ENCODE measurements at regions not wholly inside any gene's neighbourhood (a gene's known extent, or its start where the extent isn't known, plus 50 kb on each side); places are given as distances from the start of the nearest gene placed in this dataset.

- Histone ChIP-seq H3K4me2 (ENCODE audit: extremely low read depth, insufficient read depth, low read length) (no peak overlapping the region), H3K36me3 (ENCODE audit: control insufficient read depth, insufficient read depth, low read length) (no peaks in the 10 kb centered on the region), H3K9me3 (ENCODE audit: control insufficient read depth, insufficient read depth, low read depth, low read length) (no peaks in the 10 kb centered on the region), H3K9ac (ENCODE audit: insufficient read depth, low read length) (no peak overlapping the region), H4K20me1 (ENCODE audit: control insufficient read depth, extremely low read depth, insufficient read depth, low read length) (no peaks in the 10 kb centered on the region), H3K27me3 (ENCODE audit: control insufficient read depth, insufficient read depth, low read length) (peaks cover under 1% of the 10 kb centered on the region), H2AFZ (ENCODE audit: low read length) (no peak overlapping the region), H3K27ac (ENCODE audit: insufficient read depth, low read length) (no peak overlapping the region), H3K4me3 (replicated peaks in 1 of 4; ENCODE audit: control extremely low read depth in 1 of 4, insufficient read depth in 1 of 4, low read depth in 3 of 4, low read length in 4 of 4) (no peak overlapping the region), H3K4me1 (ENCODE audit: control insufficient read depth, extremely low read depth, insufficient read depth, low read length) (no peaks in the 10 kb centered on the region), H3K79me2 (ENCODE audit: control insufficient read depth, insufficient read depth, low read length) (no peaks in the 10 kb centered on the region)
- DNase-seq (ENCODE audit: low read depth in 2 of 2): no peak
- no peak for TF ChIP-seq CTCF (conservative IDR thresholded peaks at IDR 0.05 in 1 of 2, IDR thresholded peaks at IDR 0.05 in 1 of 2; ENCODE audit: low read depth in 1 of 2, low read length in 2 of 2)
- TF ChIP-seq EZH2 (IDR thresholded peaks at IDR 0.05; ENCODE audit: low read length, missing control alignments): no peak
Measured at GRCh38 chr19:31173991-31174390, 175.2 kb downstream of the TSHZ3 start.

- Histone ChIP-seq H2AFZ (ENCODE audit: low read length) (no peak overlapping the region), H3K4me1 (ENCODE audit: control insufficient read depth, extremely low read depth, insufficient read depth, low read length) (no peaks in the 10 kb centered on the region), H3K27me3 (ENCODE audit: control insufficient read depth, insufficient read depth, low read length) (no peaks in the 10 kb centered on the region), H3K36me3 (ENCODE audit: control insufficient read depth, insufficient read depth, low read length) (no peaks in the 10 kb centered on the region), H3K9me3 (ENCODE audit: control insufficient read depth, insufficient read depth, low read depth, low read length) (no peaks in the 10 kb centered on the region), H3K79me2 (ENCODE audit: control insufficient read depth, insufficient read depth, low read length) (no peaks in the 10 kb centered on the region), H3K9ac (ENCODE audit: insufficient read depth, low read length) (no peak overlapping the region), H4K20me1 (ENCODE audit: control insufficient read depth, extremely low read depth, insufficient read depth, low read length) (no peaks in the 10 kb centered on the region), H3K4me2 (ENCODE audit: extremely low read depth, insufficient read depth, low read length) (no peak overlapping the region), H3K4me3 (replicated peaks in 1 of 4; ENCODE audit: control extremely low read depth in 1 of 4, insufficient read depth in 1 of 4, low read depth in 3 of 4, low read length in 4 of 4) (no peak overlapping the region), H3K27ac (ENCODE audit: insufficient read depth, low read length) (no peak overlapping the region)
- TF ChIP-seq CTCF (conservative IDR thresholded peaks at IDR 0.05 in 1 of 2, IDR thresholded peaks at IDR 0.05 in 1 of 2; ENCODE audit: low read depth in 1 of 2, low read length in 2 of 2): no peak
- no peak for TF ChIP-seq EZH2 (IDR thresholded peaks at IDR 0.05; ENCODE audit: low read length, missing control alignments)
- DNase-seq (ENCODE audit: low read depth in 2 of 2): no peak
Measured at GRCh38 chr19:31171936-31172335, 177.3 kb downstream of the TSHZ3 start.

- Histone ChIP-seq H3K79me2 (ENCODE audit: control insufficient read depth, insufficient read depth, low read length) (no peaks in the 10 kb centered on the region), H3K4me1 (ENCODE audit: control insufficient read depth, extremely low read depth, insufficient read depth, low read length) (no peaks in the 10 kb centered on the region), H4K20me1 (ENCODE audit: control insufficient read depth, extremely low read depth, insufficient read depth, low read length) (no peaks in the 10 kb centered on the region), H3K9ac (ENCODE audit: insufficient read depth, low read length) (no peak overlapping the region), H3K27ac (ENCODE audit: insufficient read depth, low read length) (no peak overlapping the region), H2AFZ (ENCODE audit: low read length) (no peak overlapping the region), H3K27me3 (ENCODE audit: control insufficient read depth, insufficient read depth, low read length) (no peaks in the 10 kb centered on the region), H3K4me2 (ENCODE audit: extremely low read depth, insufficient read depth, low read length) (no peak overlapping the region), H3K4me3 (replicated peaks in 1 of 4; ENCODE audit: control extremely low read depth in 1 of 4, insufficient read depth in 1 of 4, low read depth in 3 of 4, low read length in 4 of 4) (no peak overlapping the region), H3K9me3 (ENCODE audit: control insufficient read depth, insufficient read depth, low read depth, low read length) (no peaks in the 10 kb centered on the region), H3K36me3 (ENCODE audit: control insufficient read depth, insufficient read depth, low read length) (no peaks in the 10 kb centered on the region)
- TF ChIP-seq CTCF (conservative IDR thresholded peaks at IDR 0.05 in 1 of 2, IDR thresholded peaks at IDR 0.05 in 1 of 2; ENCODE audit: low read depth in 1 of 2, low read length in 2 of 2): no peak
- TF ChIP-seq EZH2 (IDR thresholded peaks at IDR 0.05; ENCODE audit: low read length, missing control alignments): no peak
- no peak for DNase-seq (ENCODE audit: low read depth in 2 of 2)
Measured at GRCh38 chr19:31170046-31170445, 179.2 kb downstream of the TSHZ3 start.

All from fibroblast of lung (primary cell).